ENCODE measurements at regions not wholly inside any gene's neighbourhood (a gene's known extent, or its start where the extent isn't known, plus 50 kb on each side); places are given as distances from the start of the nearest gene placed in this dataset.

DNA sequence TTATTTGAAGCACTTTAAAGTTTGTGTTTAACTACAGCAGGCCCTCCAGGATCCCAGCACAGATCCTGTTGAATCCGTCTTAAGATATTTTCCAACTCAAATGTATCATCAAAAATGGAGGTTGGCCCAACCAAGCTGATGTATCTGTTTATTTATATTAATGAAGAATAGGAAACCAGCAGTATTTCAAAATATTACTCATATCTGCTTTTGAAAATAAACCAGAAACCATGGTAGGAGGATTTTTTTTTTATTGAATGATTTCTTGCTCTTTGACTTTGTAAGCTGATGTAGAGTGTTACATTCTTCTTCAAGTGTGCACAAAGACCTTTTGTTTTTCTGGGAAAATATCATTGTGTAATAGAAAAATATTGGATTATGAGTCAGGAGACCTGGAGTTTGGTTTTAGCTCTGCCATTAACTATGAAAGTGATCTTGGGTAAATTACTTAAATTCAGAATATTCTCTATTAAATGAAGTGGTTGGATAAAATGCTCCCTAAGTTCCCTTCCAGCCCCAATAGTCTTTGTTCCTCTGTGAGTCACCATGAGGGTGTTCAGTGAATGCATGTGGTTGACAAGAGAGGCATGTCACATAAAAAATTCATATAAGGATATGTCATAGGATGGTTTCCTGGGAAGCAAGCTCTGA is 221.3 kb upstream of the GAP43 start:
- TF ChIP-seq CTCF (conservative IDR thresholded peaks at IDR 0.05 in 1 of 2, IDR thresholded peaks at IDR 0.05 in 1 of 2; ENCODE audit: low read depth in 1 of 2, low read length in 2 of 2) (no peak), EZH2 (IDR thresholded peaks at IDR 0.05; ENCODE audit: low read length, missing control alignments) (no peak)
